Neural cell (in vitro differentiated cells): ENCODE measurements at regions not wholly inside any gene's neighbourhood (a gene's known extent, or its start where the extent isn't known, plus 50 kb on each side); places are given as distances from the start of the nearest gene placed in this dataset.

Experiments
- H2AFZ ChIP-seq: fragments of 200-600, 300-800 bp; sonication (generic), shearing (Covaris generic); 2 replicates; pipeline ENCODE4 v1.6.0; 2014; ENCODE audit warnings: low read depth, mild to moderate bottlenecking, antibody characterized with exemption, low read length, moderate library complexity
- H3F3A ChIP-seq: fragments of 200-600 bp; shearing (Covaris generic); 2 replicates; pipeline ENCODE4 v1.6.1; 2016; ENCODE audit warnings: mild to moderate bottlenecking, moderate library complexity, mixed read lengths, antibody characterized with exemption, low read length; ENCODE audit not compliant: insufficient read depth, poor library complexity, severe bottlenecking
- H3K27ac ChIP-seq: fragments of 200-600, 300-800 bp; sonication (generic), shearing (Covaris generic); 2 replicates; pipeline ENCODE4 v1.5.1; 2014; ENCODE audit warnings: mild to moderate bottlenecking, low read length, moderate library complexity
- H3K27me3 ChIP-seq: fragments of 300-800, 200-600 bp; sonication (generic), shearing (Covaris generic); 2 replicates; pipeline ENCODE4 v1.6.0; 2014; ENCODE audit warnings: mild to moderate bottlenecking, low read depth, low read length, moderate library complexity; ENCODE audit not compliant: insufficient read depth
- H3K36me3 ChIP-seq: fragments of 300-800, 200-600 bp; sonication (generic), shearing (Covaris generic); 2 replicates; pipeline ENCODE4 v1.5.1; 2014; ENCODE audit warnings: mild to moderate bottlenecking, antibody characterized with exemption, low read length, moderate library complexity; ENCODE audit not compliant: insufficient read depth
- H3K4me2 ChIP-seq: fragments of 300-800, 200-600 bp; sonication (generic), shearing (Covaris generic); 2 replicates; pipeline ENCODE4 v1.6.0; 2014; ENCODE audit warnings: mild to moderate bottlenecking, low read length
- H3K4me3 ChIP-seq: fragments of 300-800, 200-600 bp; sonication (generic), shearing (Covaris generic); 2 replicates; pipeline ENCODE4 v1.5.1; 2014; ENCODE audit warnings: mild to moderate bottlenecking, low read length, moderate library complexity
- H3K79me2 ChIP-seq: fragments of 200-600 bp; shearing (Covaris generic); replicated peaks from 2 replicates; pipeline ENCODE4 v1.6.0; 2014; ENCODE audit warnings: mild to moderate bottlenecking, low read length, moderate library complexity; ENCODE audit not compliant: insufficient read depth
- H3K9ac ChIP-seq: fragments of 300-800, 200-600 bp; sonication (generic), shearing (Covaris generic); 2 replicates; pipeline ENCODE4 v1.6.1; 2016; ENCODE audit warnings: mild to moderate bottlenecking, low read length, mixed read lengths
- H3K9me2 ChIP-seq: fragments of 200-600 bp; shearing (Covaris generic); 2 replicates; pipeline ENCODE4 v1.6.1; 2016; ENCODE audit warnings: mild to moderate bottlenecking, low read length, mixed read lengths; ENCODE audit not compliant: insufficient read depth
- H3K9me3 ChIP-seq: fragments of 200-600, 300-800 bp; sonication (generic), shearing (Covaris generic); 2 replicates; pipeline ENCODE4 v1.6.1; 2016; ENCODE audit warnings: mild to moderate bottlenecking, mixed run types, low read length, moderate library complexity, mixed read lengths
- H4K20me1 ChIP-seq: fragments of 200-600 bp; shearing (Covaris generic); 2 replicates; pipeline ENCODE4 v1.6.1; 2016; ENCODE audit warnings: mild to moderate bottlenecking, mixed run types; ENCODE audit not compliant: insufficient read depth
- CTCF ChIP-seq: fragments of 450-650 bp; IDR thresholded peaks from 2 replicates; pipeline ENCODE4 v1.5.1; 2014; ENCODE audit warnings: antibody characterized with exemption, mild to moderate bottlenecking, moderate library complexity; ENCODE audit not compliant: poor library complexity, severe bottlenecking
- EP300 ChIP-seq: fragments of 450-650 bp; conservative IDR thresholded peaks from 2 replicates; pipeline ENCODE4 v1.6.1; 2014; ENCODE audit warnings: antibody characterized with exemption, mild to moderate bottlenecking, moderate library complexity; ENCODE audit not compliant: poor library complexity, severe bottlenecking
- EZH2 ChIP-seq: fragments of 200-600, 300-800 bp; shearing (Covaris generic), sonication (generic); IDR thresholded peaks from 2 replicates; pipeline ENCODE4 v1.6.1; 2014; ENCODE audit warnings: antibody characterized with exemption, low read length, borderline replicate concordance, mild to moderate bottlenecking; ENCODE audit not compliant: insufficient read depth, poor library complexity, severe bottlenecking
- MXI1 ChIP-seq: fragments of 450-650 bp; conservative IDR thresholded peaks from 2 replicates; pipeline ENCODE4 v1.6.1; 2014; ENCODE audit warnings: antibody characterized with exemption, mild to moderate bottlenecking; ENCODE audit not compliant: poor library complexity, severe bottlenecking
- POLR2AphosphoS5 ChIP-seq: IDR thresholded peaks from 2 replicates; pipeline ENCODE4 v1.6.1; 2012
- RAD21 ChIP-seq: fragments of 450-650 bp; conservative IDR thresholded peaks from 2 replicates; pipeline ENCODE4 v1.6.1; 2014; ENCODE audit warnings: antibody characterized with exemption, mild to moderate bottlenecking, moderate library complexity
- SMC3 ChIP-seq: fragments of 450-650 bp; conservative IDR thresholded peaks from 2 replicates; pipeline ENCODE4 v1.6.1; 2014; ENCODE audit warnings: antibody characterized with exemption, mild to moderate bottlenecking, moderate library complexity; ENCODE audit not compliant: poor library complexity
- TAF1 ChIP-seq: IDR thresholded peaks from 2 replicates; pipeline ENCODE4 v1.6.1; 2012; ENCODE audit warnings: low read depth
- TF ChIP-seq, protein P1 (sequence below): IDR thresholded peaks from 2 replicates; pipeline ENCODE4 v1.6.1; 2012; ENCODE audit warnings: borderline replicate concordance

- H3K27ac ChIP-seq = no peak overlapping the region
- no peak overlapping the region for H3K4me2 ChIP-seq
- peaks cover 3% of the 10 kb centered on the region for H3K9me3 ChIP-seq
- H2AFZ ChIP-seq = no peak overlapping the region
- no peaks in the 10 kb centered on the region for H4K20me1 ChIP-seq
- no peaks in the 10 kb centered on the region for H3K9me2 ChIP-seq
- H3K9ac ChIP-seq = no peak overlapping the region
- no peaks in the 10 kb centered on the region for H3F3A ChIP-seq
- H3K4me3 ChIP-seq = no peak overlapping the region
- TF ChIP-seq SMC3 (no peak), MXI1 (no peak), CTCF (no peak), EP300 (no peak), POLR2AphosphoS5 (no peak), TAF1 (no peak), EZH2 (no peak), RAD21 (no peak)
- TF ChIP-seq, protein P1, sequence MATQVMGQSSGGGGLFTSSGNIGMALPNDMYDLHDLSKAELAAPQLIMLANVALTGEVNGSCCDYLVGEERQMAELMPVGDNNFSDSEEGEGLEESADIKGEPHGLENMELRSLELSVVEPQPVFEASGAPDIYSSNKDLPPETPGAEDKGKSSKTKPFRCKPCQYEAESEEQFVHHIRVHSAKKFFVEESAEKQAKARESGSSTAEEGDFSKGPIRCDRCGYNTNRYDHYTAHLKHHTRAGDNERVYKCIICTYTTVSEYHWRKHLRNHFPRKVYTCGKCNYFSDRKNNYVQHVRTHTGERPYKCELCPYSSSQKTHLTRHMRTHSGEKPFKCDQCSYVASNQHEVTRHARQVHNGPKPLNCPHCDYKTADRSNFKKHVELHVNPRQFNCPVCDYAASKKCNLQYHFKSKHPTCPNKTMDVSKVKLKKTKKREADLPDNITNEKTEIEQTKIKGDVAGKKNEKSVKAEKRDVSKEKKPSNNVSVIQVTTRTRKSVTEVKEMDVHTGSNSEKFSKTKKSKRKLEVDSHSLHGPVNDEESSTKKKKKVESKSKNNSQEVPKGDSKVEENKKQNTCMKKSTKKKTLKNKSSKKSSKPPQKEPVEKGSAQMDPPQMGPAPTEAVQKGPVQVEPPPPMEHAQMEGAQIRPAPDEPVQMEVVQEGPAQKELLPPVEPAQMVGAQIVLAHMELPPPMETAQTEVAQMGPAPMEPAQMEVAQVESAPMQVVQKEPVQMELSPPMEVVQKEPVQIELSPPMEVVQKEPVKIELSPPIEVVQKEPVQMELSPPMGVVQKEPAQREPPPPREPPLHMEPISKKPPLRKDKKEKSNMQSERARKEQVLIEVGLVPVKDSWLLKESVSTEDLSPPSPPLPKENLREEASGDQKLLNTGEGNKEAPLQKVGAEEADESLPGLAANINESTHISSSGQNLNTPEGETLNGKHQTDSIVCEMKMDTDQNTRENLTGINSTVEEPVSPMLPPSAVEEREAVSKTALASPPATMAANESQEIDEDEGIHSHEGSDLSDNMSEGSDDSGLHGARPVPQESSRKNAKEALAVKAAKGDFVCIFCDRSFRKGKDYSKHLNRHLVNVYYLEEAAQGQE = no peak
- no peaks in the 10 kb centered on the region for H3K36me3 ChIP-seq
- H3K27me3 ChIP-seq = no peaks in the 10 kb centered on the region
- H3K79me2 ChIP-seq = no peaks in the 10 kb centered on the region
Measured at GRCh38 chr13:103898481-103898880, 832.3 kb upstream of the SLC10A2 start.

DNA sequence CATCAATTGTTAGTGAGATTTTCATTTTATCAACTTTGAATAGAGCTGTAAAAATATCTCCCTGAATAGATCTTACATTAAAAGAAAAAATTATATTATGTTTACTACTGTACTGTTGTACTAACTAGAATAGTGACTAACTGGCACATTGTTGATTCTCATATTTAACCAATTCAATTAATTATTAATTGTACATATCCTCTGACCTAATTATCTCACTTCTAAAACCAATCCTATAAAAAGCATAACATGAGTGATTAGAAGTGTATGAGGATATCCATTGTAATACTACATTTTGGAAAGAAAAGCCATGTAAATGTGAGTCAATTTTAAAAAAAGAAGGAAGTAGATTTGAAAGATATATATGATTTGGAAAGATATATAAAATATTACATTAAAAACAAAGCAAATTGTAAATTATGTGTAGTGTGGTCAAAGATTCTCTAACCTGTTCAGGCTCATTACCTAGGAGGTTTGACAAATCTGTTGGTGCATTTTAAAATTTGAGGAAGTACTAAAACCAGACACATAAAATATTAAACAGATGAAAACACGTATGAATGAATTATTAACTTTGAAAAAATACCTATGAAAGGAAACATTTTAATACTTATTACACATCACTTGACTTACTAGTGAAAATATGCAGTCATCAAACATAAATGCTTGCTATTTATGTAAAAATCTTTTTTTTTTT, 829.8 kb upstream of the SLC10A2 start:
- no peak overlapping the region for H3K27ac ChIP-seq

More for the DNA sequence above, 829.8 kb upstream of the SLC10A2 start:
- H2AFZ ChIP-seq = no peak overlapping the region
- H4K20me1 ChIP-seq = no peaks in the 10 kb centered on the region
- H3K9me2 ChIP-seq = no peaks in the 10 kb centered on the region
- H3K4me2 ChIP-seq = no peak overlapping the region
- TF ChIP-seq MXI1 = no peak
- no peak for TF ChIP-seq POLR2AphosphoS5
- TF ChIP-seq EP300 = no peak
- TF ChIP-seq EZH2 = no peak
- TF ChIP-seq RAD21 = no peak
- no peak for TF ChIP-seq TAF1
- TF ChIP-seq, protein P1 = no peak
- no peak for TF ChIP-seq SMC3
- TF ChIP-seq CTCF = no peak
- H3F3A ChIP-seq = no peaks in the 10 kb centered on the region
- no peaks in the 10 kb centered on the region for H3K79me2 ChIP-seq
- H3K36me3 ChIP-seq = no peaks in the 10 kb centered on the region
- no peak overlapping the region for H3K9ac ChIP-seq
- peaks cover 3% of the 10 kb centered on the region for H3K9me3 ChIP-seq
- no peaks in the 10 kb centered on the region for H3K27me3 ChIP-seq
- H3K4me3 ChIP-seq = no peak overlapping the region
